RPMI7951 (cell line): ENCODE measurements at regions not wholly inside any gene's neighbourhood (a gene's known extent, or its start where the extent isn't known, plus 50 kb on each side); places are given as distances from the start of the nearest gene placed in this dataset.
A peak's percentile ranks its signal among the peaks of the same experiment; 100 is the strongest.

Experiments used
- DNase-seq: peaks from one replicate; pipeline ENCODE4 v3.0.0-alpha.2; 2012; ENCODE audit warnings: low read depth

DNA sequence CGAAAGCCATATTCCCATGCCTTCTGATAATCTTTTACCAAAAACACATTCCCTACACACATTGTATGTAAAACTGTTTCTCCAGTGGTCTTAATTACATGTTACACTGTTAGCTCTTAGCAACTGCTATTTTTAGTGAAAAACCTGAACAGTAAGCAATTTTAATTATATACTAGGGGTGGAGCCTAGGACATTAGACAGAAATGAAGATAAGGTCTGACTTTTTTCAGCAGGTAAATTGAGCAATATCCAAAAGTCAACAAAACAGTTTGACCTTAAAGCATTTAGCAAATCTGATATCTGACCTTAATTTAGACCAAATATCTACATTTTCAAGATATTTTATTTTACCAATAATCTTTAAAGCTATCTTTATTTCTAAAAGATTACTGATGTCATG lies 60.2 kb downstream of the PDE6H start:
- no peak for DNase-seq

DNA sequence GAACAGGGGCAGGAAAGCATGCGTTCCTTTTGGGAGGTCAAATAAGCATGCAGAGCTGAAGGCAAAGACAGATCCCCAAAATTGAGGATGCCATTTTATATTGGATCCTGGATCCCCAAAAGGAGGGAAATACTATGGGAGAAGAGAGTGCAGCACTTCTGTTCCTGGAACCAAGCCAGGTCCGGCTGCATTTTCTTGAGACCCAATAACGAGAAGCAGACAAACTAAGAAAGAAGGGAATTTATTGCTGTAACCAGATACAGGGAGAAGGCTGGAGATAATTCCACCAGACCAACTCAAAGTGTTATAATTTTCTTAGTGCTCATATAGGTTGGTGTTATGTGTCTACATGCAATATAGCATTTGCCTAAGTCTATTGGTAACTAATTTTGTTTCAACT lies 60.8 kb downstream of the PDE6H start:
- no peak for DNase-seq

DNA sequence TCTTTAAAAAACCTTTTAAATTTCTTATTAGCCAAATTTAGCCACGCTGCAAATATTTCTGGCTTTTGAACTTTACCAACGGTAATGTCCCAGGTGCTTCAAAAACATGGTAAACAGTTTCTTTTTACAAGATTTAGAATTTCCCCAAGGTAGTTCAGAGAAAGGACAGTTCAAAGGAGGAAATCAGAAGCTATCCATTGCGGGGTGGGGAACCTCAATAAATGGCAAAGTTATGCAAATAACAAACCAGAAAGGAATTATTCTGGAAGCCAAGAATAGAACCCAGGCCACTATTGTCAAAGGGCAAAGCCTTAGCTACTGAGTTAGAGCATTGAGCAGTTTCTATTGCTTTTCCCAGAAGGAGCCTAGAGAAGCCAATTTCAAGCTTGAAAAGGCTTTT lies 62.3 kb downstream of the PDE6H start:
- no peak for DNase-seq

DNA sequence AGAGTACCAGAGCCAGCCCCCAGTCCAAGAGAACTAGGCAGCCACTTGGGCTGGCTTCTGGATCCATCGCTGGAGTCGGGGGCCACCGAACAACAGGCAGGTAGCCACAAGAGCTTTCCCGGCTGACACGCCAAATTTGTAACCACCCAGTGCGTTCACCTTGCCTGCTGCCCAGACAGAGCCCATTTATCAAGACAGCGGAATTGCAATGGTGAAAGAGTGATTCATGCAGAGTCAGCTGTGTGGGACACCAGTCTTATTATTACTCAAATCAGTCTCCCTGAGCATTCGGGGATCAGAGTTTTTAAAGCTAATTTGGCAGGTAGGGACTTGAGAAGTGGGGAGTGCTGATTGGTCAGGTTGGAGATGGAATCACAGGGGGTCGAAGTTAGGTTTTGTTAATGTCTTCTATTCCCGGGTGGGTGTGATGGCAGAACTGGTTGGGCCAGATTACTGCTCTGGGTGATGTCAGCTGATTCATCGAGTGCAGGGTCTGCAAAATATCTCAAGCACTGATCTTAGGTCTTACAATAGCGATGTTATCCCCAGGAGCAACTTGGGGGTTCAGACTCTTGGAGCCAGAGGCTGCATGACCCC lies 64.3 kb downstream of the PDE6H start:
- no peak for DNase-seq

- DNase-seq, result no peak
Measured at GRCh38 chr12:15038137-15038536, 65.3 kb downstream of the PDE6H start.

DNA sequence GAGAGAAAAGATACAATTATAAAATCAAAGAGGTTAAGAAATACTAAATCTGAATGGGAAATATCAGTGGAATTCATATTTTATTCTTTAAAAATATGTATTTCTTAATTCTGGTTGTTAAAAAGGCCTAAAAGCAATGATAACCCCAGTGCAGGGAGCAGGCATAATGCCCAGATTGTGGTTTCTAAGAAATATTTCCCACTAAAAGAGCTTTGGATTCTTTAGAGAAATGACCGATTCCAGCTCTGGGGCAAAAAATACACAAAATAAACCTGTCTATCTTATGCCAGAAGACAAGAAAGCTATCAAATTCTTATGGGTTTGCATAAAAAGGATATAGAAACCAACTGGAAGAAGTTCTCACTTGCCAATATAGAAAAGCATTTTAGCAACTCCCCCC lies 71.6 kb downstream of the PDE6H start:
- peak; percentile 7 for DNase-seq

GRCh38 chr12:15045451-15045850 lies 72.6 kb downstream of the PDE6H start:
- DNase-seq, result no peak

GRCh38 chr12:15047611-15048010 lies 74.8 kb downstream of the PDE6H start:
- no peak for DNase-seq

DNA sequence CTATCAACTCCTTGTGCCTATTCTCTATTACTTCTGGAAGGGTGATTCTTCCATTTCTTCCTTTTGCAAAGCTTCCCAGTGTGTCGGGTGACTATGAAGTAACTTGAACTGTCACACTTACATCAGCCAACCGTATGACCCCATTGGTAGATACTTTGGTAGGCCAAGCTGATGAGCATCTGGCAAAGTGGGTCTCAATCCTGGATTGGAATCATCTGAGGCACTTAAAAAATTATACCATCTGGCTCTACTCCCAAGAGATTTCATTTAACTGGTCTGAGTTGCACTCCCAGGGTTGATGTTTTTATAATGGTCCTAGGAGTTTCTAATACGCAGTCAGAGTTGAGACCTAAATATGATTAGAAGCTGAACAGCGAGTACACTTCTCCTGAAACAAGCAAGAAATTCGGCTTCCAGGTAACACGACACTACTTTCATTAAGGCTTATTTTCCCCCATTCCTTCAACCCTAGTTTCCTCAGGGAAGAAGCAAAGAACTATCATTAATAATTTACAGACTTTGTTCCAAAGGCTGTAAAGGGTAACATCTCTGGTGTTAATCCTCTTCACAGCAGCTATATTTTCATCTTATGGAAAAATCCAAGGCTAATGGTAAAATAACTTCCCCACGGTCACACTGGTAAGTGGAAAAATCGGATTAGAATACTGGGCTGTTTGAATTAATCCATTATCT lies 76.8 kb downstream of the PDE6H start:
- no peak for DNase-seq

GRCh38 chr12:15050659-15051058 lies 77.8 kb downstream of the PDE6H start:
- DNase-seq, result peak; percentile 1

DNA sequence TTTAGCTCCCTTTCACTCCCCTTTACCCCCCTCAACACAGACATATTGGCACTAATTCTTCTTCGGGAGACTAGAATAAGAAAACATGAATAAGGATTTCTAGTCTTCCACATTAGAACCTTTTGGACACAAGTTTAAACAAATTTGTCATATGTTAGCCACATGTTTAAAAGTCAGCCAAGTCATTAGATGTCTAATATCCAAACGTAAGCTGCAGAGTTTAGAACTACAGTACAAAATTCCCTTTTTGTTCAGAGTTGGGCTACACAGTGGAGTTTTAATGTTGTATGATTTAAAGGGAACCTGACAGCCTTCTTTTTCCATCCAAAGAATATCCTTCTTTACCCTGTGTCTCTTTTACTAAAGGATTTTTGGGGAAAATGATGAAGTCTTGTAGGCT lies 79.8 kb downstream of the PDE6H start:
- DNase-seq, result no peak

DNA sequence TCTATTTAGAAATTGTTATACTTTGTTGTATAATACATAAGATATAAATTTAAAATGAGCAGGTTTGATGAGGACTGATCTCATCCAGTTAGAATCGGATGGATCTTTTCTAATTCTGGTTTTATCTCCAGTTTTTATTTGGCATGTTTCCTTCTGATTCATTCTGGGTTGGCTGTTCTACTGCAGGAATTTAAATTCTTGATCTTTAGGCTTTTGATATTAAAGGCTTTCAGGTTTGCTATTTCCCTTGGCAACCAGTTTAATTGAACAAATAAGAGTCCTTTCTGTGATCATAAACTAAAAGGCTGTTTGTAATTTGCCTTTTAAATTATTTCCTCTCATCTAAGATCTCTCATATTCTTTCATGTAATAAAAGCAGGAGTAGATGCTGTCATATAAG lies 83.4 kb downstream of the PDE6H start:
- DNase-seq, result no peak
